GM21786 (cell line): ENCODE measurements at regions not wholly inside any gene's neighbourhood (a gene's known extent, or its start where the extent isn't known, plus 50 kb on each side); places are given as distances from the start of the nearest gene placed in this dataset.
"Not testable (repeated sequence)": the region's sequence is repeated elsewhere in the genome, so short reads cannot be mapped to it uniquely, and the experiment has no call there.

Experiments
- ATAC-seq: cut with Tn5 transposase; IDR thresholded peaks from one replicate; pipeline ENCODE4 v1.9.1; 2021; ENCODE audit not compliant: unreplicated experiment

- ATAC-seq = no peak
Observed at GRCh38 chr15:59791755-59792154, 102.6 kb upstream of the BNIP2 start.

- no peak for ATAC-seq
Observed at GRCh38 chr15:59791079-59791478, 102.0 kb upstream of the BNIP2 start.

DNA sequence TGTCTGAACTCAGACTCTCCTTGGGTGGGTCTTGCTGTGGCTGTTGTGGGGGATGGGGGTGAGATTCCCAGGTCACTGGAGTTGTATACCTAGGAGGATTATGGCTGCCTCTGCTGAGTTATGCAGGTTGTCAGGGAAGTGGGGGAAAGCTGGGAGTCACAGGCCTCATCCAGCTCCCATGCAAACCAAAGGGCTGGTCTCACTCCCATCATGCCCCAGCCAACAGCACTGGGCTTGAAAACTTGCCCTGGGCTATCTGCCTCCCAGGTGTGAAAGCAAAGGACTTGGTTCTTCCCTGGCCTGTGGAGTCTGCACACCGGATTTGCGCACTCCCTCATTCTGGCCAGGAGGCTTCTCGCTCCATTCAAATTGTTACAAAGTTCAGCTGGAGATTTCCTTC lies 97.3 kb upstream of the BNIP2 start:
- ATAC-seq = not testable (repeated sequence)

DNA sequence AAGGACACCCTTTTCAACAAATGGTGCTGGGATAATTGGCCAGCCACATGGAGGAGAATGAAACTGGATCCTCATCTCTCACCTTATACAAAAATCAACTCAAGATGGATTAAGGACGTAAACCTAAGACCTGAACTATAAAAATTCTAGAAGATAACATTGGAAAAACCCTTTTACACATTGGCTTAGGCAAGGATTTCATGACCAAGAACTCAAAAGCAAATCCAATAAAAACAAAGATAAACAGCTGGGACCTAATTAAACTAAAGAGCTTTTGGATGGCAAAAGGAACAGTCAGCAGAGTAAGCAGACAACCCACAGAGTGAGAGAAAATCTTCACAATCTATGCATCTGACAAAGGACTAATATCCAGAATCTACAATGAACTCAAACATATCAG lies 96.9 kb upstream of the BNIP2 start:
- ATAC-seq = not testable (repeated sequence)

GRCh38 chr15:59783774-59784520 lies 94.8 kb upstream of the BNIP2 start:
- not testable (repeated sequence) for ATAC-seq

- ATAC-seq = no peak
Observed at GRCh38 chr15:59779110-59779509, 90.0 kb upstream of the BNIP2 start.

GRCh38 chr15:59764775-59765174 lies 75.7 kb upstream of the BNIP2 start:
- ATAC-seq = no peak

- ATAC-seq = no peak
Observed at GRCh38 chr15:59762558-59762957, 73.4 kb upstream of the BNIP2 start.

GRCh38 chr15:59760256-59760655 lies 71.1 kb upstream of the BNIP2 start:
- not testable (repeated sequence) for ATAC-seq

DNA sequence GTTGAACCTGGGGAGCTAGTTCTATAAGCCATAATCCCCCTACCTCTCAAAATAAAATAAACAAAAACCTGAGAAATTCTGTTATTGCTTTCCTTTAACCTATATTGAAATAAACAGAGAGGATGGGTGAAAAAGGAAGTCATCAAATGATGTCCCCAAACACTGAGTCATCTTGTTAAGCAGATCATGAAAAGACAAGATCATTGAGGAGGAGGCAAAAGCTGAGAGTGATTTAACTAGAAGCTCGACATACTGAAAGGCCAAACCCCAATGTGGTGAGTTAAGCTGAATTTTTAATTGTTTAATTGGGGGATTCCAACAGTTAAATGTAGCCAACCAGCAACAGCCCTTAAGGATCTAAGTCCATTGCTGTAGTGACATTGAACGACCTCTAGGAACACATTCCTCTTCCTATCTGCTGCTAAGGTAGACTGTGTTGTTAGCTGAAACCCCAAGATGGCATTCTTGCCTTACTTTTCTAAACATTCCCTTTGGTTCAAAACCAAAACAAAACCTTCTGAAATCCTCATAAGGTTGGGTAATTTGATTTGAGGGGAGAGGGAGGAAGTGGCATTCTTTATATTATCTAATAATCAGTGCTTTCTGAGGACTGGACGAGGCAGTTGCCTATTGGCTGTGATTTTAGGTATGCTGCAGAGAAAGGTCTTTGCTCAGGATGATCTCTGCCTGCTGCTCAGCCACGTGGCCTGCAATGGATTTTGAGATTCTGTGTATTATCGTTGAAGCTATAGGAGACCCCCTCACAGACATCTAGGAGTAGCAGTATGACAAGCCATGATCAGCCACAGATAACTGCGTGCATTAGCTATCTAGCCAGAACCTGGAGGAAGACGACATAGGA lies 62.7 kb upstream of the BNIP2 start:
- ATAC-seq = no peak

- no peak for ATAC-seq
Observed at GRCh38 chr15:59746777-59747176, 57.7 kb upstream of the BNIP2 start.

DNA sequence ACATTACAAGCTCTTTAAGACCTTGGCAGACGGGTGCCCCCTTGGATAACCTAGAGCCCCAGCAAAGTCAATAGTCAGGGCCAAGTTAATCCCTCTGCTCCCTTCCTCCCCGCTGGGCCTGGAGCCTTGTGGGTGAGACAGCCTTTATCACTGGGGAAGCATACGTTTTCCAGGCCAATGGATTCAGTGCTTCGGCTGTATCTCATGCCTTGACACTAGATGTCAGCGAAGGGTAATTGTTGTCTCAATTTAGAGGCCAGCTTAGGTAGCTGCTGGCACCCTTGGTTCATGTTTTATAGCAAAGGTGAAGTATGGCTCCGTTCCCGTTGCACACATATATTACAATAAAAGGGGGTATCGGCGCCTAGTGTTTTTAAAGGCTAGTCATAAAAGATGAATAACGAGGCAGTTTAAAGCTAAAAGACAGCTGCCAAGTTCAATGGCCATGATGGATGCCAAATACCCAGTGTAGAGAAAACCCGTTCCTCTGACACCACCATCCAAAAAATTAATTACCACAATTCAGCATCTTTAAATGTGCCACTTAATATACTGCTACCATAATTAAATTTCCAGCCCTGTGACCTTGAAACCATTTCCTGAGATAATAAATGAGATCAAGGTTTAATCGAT lies 52.3 kb upstream of the BNIP2 start:
- no peak for ATAC-seq

- no peak for ATAC-seq
Observed at GRCh38 chr15:59739557-59740186, 50.6 kb upstream of the BNIP2 start.
